Esophagus squamous epithelium (tissue), 4 donors: ENCODE measurements at regions not wholly inside any gene's neighbourhood (a gene's known extent, or its start where the extent isn't known, plus 50 kb on each side); places are given as distances from the start of the nearest gene placed in this dataset.

Experiments used
- CTCF ChIP-seq, 6 experiments: fragments of 450-650 bp in 4 of 6; fragments of 200-600 bp in 2 of 6; sonication (generic) in 2 of 6; IDR thresholded peaks; one replicate each; pipeline ENCODE4 v1.5.1; 2016 to 2019; ENCODE audit warnings: antibody characterized with exemption in 6 of 6, mild to moderate bottlenecking in 4 of 6, moderate library complexity in 4 of 6
- POLR2A ChIP-seq, 4 donors: fragments of 450-650 bp; IDR thresholded peaks; one replicate each; pipeline ENCODE4 v1.6.1; 2017; ENCODE audit warnings: antibody characterized with exemption in 4 of 4, mild to moderate bottlenecking in 4 of 4, moderate library complexity in 3 of 4

- TF ChIP-seq CTCF (IDR thresholded peaks at IDR 0.05) (no peak), POLR2A (IDR thresholded peaks at IDR 0.05) (no peak)
Measured at GRCh38 chr1:228850141-228851100, 115.1 kb downstream of the RHOU start.
